BLaER1 (cell line): ENCODE measurements at regions not wholly inside any gene's neighbourhood (a gene's known extent, or its start where the extent isn't known, plus 50 kb on each side); places are given as distances from the start of the nearest gene placed in this dataset.
"Not testable (repeated sequence)": the region's sequence is repeated elsewhere in the genome, so short reads cannot be mapped to it uniquely, and the experiment has no call there.

ENCODE experiments used
- H3K27ac ChIP-seq: shearing (Covaris generic); formaldehyde crosslinking; 2 replicates; pipeline ENCODE4 v1.8.1; 2022
- H3K27me3 ChIP-seq: shearing (Covaris generic); formaldehyde crosslinking; 2 replicates; pipeline ENCODE4 v1.8.1; 2022
- H3K36me3 ChIP-seq: shearing (Covaris generic); formaldehyde crosslinking; 2 replicates; pipeline ENCODE4 v1.8.1; 2022
- H3K4me1 ChIP-seq: shearing (Covaris generic); formaldehyde crosslinking; 2 replicates; pipeline ENCODE4 v1.8.1; 2022
- H3K4me2 ChIP-seq: shearing (Covaris generic); formaldehyde crosslinking; 2 replicates; pipeline ENCODE4 v1.8.1; 2022
- H3K4me3 ChIP-seq: shearing (Covaris generic); formaldehyde crosslinking; 2 replicates; pipeline ENCODE4 v1.8.1; 2022
- H3K9ac ChIP-seq: shearing (Covaris generic); formaldehyde crosslinking; 2 replicates; pipeline ENCODE4 v1.8.1; 2022
- H3K9me3 ChIP-seq: shearing (Covaris generic); formaldehyde crosslinking; 2 replicates; pipeline ENCODE4 v1.8.1; 2022
- H4K20me1 ChIP-seq: shearing (Covaris generic); formaldehyde crosslinking; 2 replicates; pipeline ENCODE4 v1.8.1; 2022
- Cebpa-rat ChIP-seq: shearing (Covaris generic); IDR thresholded peaks from 2 replicates; pipeline ENCODE4 v1.8.1; 2022

- Histone ChIP-seq H3K36me3 (no peaks in the 10 kb centered on the region), H4K20me1 (no peaks in the 10 kb centered on the region), H3K4me1 (no peaks in the 10 kb centered on the region), H3K9me3 (no peaks in the 10 kb centered on the region), H3K4me3 (no peak overlapping the region), H3K27me3 (no peaks in the 10 kb centered on the region), H3K4me2 (no peak overlapping the region), H3K9ac (no peak overlapping the region), H3K27ac (no peak overlapping the region)
- TF ChIP-seq Cebpa-rat, result no peak
Measured at GRCh38 chr2:78814331-78814986, 211.0 kb upstream of the REG3G start.

- Histone ChIP-seq H3K4me2 (no peak overlapping the region), H3K4me3 (no peak overlapping the region)
- TF ChIP-seq Cebpa-rat, result no peak
Measured at GRCh38 chr2:78817430-78817829, 208.1 kb upstream of the REG3G start.

GRCh38 chr2:78832481-78832880 lies 193.0 kb upstream of the REG3G start:
- Histone ChIP-seq H3K4me3 (no peak overlapping the region), H3K9me3 (no peaks in the 10 kb centered on the region), H3K36me3 (no peaks in the 10 kb centered on the region), H3K27me3 (no peaks in the 10 kb centered on the region), H3K4me1 (no peaks in the 10 kb centered on the region), H3K9ac (no peak overlapping the region), H3K27ac (no peak overlapping the region), H4K20me1 (no peaks in the 10 kb centered on the region), H3K4me2 (no peak overlapping the region)
- TF ChIP-seq Cebpa-rat, result no peak

More at GRCh38 chr2:78817430-78817829, 208.1 kb upstream of the REG3G start:
- Histone ChIP-seq H3K36me3 (no peaks in the 10 kb centered on the region), H3K27ac (no peak overlapping the region), H3K9ac (no peak overlapping the region), H3K4me1 (no peaks in the 10 kb centered on the region), H3K27me3 (no peaks in the 10 kb centered on the region), H4K20me1 (no peaks in the 10 kb centered on the region), H3K9me3 (no peaks in the 10 kb centered on the region)

GRCh38 chr2:78839259-78839658 lies 186.2 kb upstream of the REG3G start:
- no peak overlapping the region for H3K27ac ChIP-seq
- H3K27me3 ChIP-seq, result no peaks in the 10 kb centered on the region

GRCh38 chr2:78840311-78840710 lies 185.2 kb upstream of the REG3G start:
- H3K4me1 ChIP-seq, H4K20me1 ChIP-seq, H3K36me3 ChIP-seq, H3K9ac ChIP-seq, H3K27ac ChIP-seq, H3K4me2 ChIP-seq, H3K4me3 ChIP-seq, H3K9me3 ChIP-seq, H3K27me3 ChIP-seq: not testable (repeated sequence)

More at GRCh38 chr2:78839259-78839658, 186.2 kb upstream of the REG3G start:
- H3K36me3 ChIP-seq, result no peaks in the 10 kb centered on the region
- no peak overlapping the region for H3K4me3 ChIP-seq
- H3K4me2 ChIP-seq, result no peak overlapping the region
- no peaks in the 10 kb centered on the region for H3K9me3 ChIP-seq
- H3K4me1 ChIP-seq, result no peaks in the 10 kb centered on the region
- no peak for TF ChIP-seq Cebpa-rat
- H4K20me1 ChIP-seq, result no peaks in the 10 kb centered on the region
- H3K9ac ChIP-seq, result no peak overlapping the region

GRCh38 chr2:78845664-78846185 lies 179.8 kb upstream of the REG3G start:
- no peaks in the 10 kb centered on the region for H3K36me3 ChIP-seq
- no peak overlapping the region for H3K9ac ChIP-seq
- no peaks in the 10 kb centered on the region for H3K9me3 ChIP-seq
- H3K27ac ChIP-seq, result no peak overlapping the region
- no peaks in the 10 kb centered on the region for H4K20me1 ChIP-seq
- no peaks in the 10 kb centered on the region for H3K4me1 ChIP-seq
- no peak overlapping the region for H3K4me2 ChIP-seq
- no peak for TF ChIP-seq Cebpa-rat
- H3K27me3 ChIP-seq, result no peaks in the 10 kb centered on the region
- no peak overlapping the region for H3K4me3 ChIP-seq

- Histone ChIP-seq H3K4me2 (no peak overlapping the region), H4K20me1 (no peaks in the 10 kb centered on the region), H3K4me3 (no peak overlapping the region), H3K4me1 (no peaks in the 10 kb centered on the region), H3K27ac (no peak overlapping the region), H3K9ac (no peak overlapping the region), H3K9me3 (no peaks in the 10 kb centered on the region), H3K36me3 (no peaks in the 10 kb centered on the region), H3K27me3 (no peaks in the 10 kb centered on the region)
- no peak for TF ChIP-seq Cebpa-rat
Measured at GRCh38 chr2:78861546-78861945, 164.0 kb upstream of the REG3G start.

GRCh38 chr2:78864205-78864604 lies 161.3 kb upstream of the REG3G start:
- no peaks in the 10 kb centered on the region for H3K9me3 ChIP-seq
- no peaks in the 10 kb centered on the region for H4K20me1 ChIP-seq
- H3K27ac ChIP-seq, result no peak overlapping the region
- no peak overlapping the region for H3K4me2 ChIP-seq
- H3K36me3 ChIP-seq, result no peaks in the 10 kb centered on the region
- no peaks in the 10 kb centered on the region for H3K4me1 ChIP-seq
- no peaks in the 10 kb centered on the region for H3K27me3 ChIP-seq
- H3K9ac ChIP-seq, result no peak overlapping the region
- no peak for TF ChIP-seq Cebpa-rat
- no peak overlapping the region for H3K4me3 ChIP-seq

GRCh38 chr2:78865667-78866066 lies 159.8 kb upstream of the REG3G start:
- no peak overlapping the region for H3K9ac ChIP-seq
- H3K9me3 ChIP-seq, result no peaks in the 10 kb centered on the region
- H3K4me1 ChIP-seq, result no peaks in the 10 kb centered on the region
- no peaks in the 10 kb centered on the region for H3K27me3 ChIP-seq
- no peak overlapping the region for H3K4me2 ChIP-seq
- H3K4me3 ChIP-seq, result no peak overlapping the region
- no peak for TF ChIP-seq Cebpa-rat
- H3K27ac ChIP-seq, result no peak overlapping the region
- no peaks in the 10 kb centered on the region for H4K20me1 ChIP-seq
- no peaks in the 10 kb centered on the region for H3K36me3 ChIP-seq

GRCh38 chr2:78870343-78870967 lies 155.0 kb upstream of the REG3G start:
- H3K4me3 ChIP-seq, result no peak overlapping the region
- no peak overlapping the region for H3K27ac ChIP-seq
- no peak overlapping the region for H3K4me2 ChIP-seq
- H3K9ac ChIP-seq, result no peak overlapping the region
- H4K20me1 ChIP-seq, result no peaks in the 10 kb centered on the region
- no peak for TF ChIP-seq Cebpa-rat
- H3K27me3 ChIP-seq, result no peaks in the 10 kb centered on the region
- no peaks in the 10 kb centered on the region for H3K4me1 ChIP-seq
- H3K9me3 ChIP-seq, result no peaks in the 10 kb centered on the region
- no peaks in the 10 kb centered on the region for H3K36me3 ChIP-seq

- TF ChIP-seq Cebpa-rat, result no peak
- H3K4me2 ChIP-seq, result no peak overlapping the region
- H3K4me3 ChIP-seq, result no peak overlapping the region
- no peaks in the 10 kb centered on the region for H3K27me3 ChIP-seq
- H3K9ac ChIP-seq, result no peak overlapping the region
- no peak overlapping the region for H3K27ac ChIP-seq
- H3K36me3 ChIP-seq, result no peaks in the 10 kb centered on the region
- H4K20me1 ChIP-seq, result no peaks in the 10 kb centered on the region
- no peaks in the 10 kb centered on the region for H3K4me1 ChIP-seq
- no peaks in the 10 kb centered on the region for H3K9me3 ChIP-seq
Measured at GRCh38 chr2:78873526-78873925, 152.0 kb upstream of the REG3G start.
